IPS DF 6.9 (cell line): ENCODE measurements at regions not wholly inside any gene's neighbourhood (a gene's known extent, or its start where the extent isn't known, plus 50 kb on each side); places are given as distances from the start of the nearest gene placed in this dataset.

Source experiments
- DNase-seq: peaks from one replicate; pipeline ENCODE4 v3.0.0-alpha.2; 2013; ENCODE audit warnings: low read depth, low spot score
- H3K27ac ChIP-seq: one replicate; pipeline ENCODE4 v1.5.1; 2013; ENCODE audit warnings: low read length, control low read depth
- H3K27me3 ChIP-seq: 2 replicates; pipeline ENCODE4 v1.6.1; 2013; ENCODE audit warnings: mild to moderate bottlenecking, low read length; ENCODE audit not compliant: control insufficient read depth, insufficient read depth
- H3K36me3 ChIP-seq: 2 replicates; pipeline ENCODE4 v1.6.1; 2013; ENCODE audit warnings: low read length; ENCODE audit not compliant: control insufficient read depth, insufficient read depth
- H3K4me1 ChIP-seq: 2 replicates; pipeline ENCODE4 v1.6.1; 2013; ENCODE audit warnings: low read length; ENCODE audit not compliant: control insufficient read depth, insufficient read depth
- H3K4me3 ChIP-seq: 2 replicates; pipeline ENCODE4 v1.5.1; 2013; ENCODE audit warnings: mild to moderate bottlenecking, low read length
- H3K9me3 ChIP-seq: 2 replicates; pipeline ENCODE4 v1.6.1; 2013; ENCODE audit warnings: low read length, inconsistent platforms; ENCODE audit not compliant: control insufficient read depth, insufficient read depth
- WGBS: extraction: QIAGEN DNeasy Blood & Tissue Kit; methylation state at CpG from one replicate; pipeline ENCODE4 v1.1.7; 2013; ENCODE audit warnings: mixed read lengths, missing lambda C conversion rate; ENCODE audit not compliant: insufficient read length, insufficient coverage; 5-methylcytosine and 5-hydroxymethylcytosine counted together

- Histone ChIP-seq H3K27me3 (no peaks in the 10 kb centered on the region), H3K4me1 (0 out of 2 replicates have a peak, but pooled peaks cover 2% of the 10 kb centered on the region), H3K36me3 (no peaks in the 10 kb centered on the region), H3K4me3 (no peak overlapping the region), H3K9me3 (no peaks in the 10 kb centered on the region), H3K27ac (no peak overlapping the region)
- no CpG with 5 or more reads among the region's 14 CpGs for WGBS
- no peak for DNase-seq
Observed at GRCh38 chr2:64873472-64873924, 115.7 kb upstream of the SLC1A4 start.

- H3K36me3 ChIP-seq: no peaks in the 10 kb centered on the region
- no peak overlapping the region for H3K27ac ChIP-seq
- no CpG with 5 or more reads among the region's 1 CpG for WGBS
- no peaks in the 10 kb centered on the region for H3K27me3 ChIP-seq
- H3K4me3 ChIP-seq: no peak overlapping the region
- no peaks in the 10 kb centered on the region for H3K9me3 ChIP-seq
- no peaks in the 10 kb centered on the region for H3K4me1 ChIP-seq
- DNase-seq: no peak
Observed at GRCh38 chr2:64874593-64874992, 114.6 kb upstream of the SLC1A4 start.

- DNase-seq: no peak
- no CpG with 5 or more reads among the region's 2 CpGs for WGBS
- no peak overlapping the region for H3K27ac ChIP-seq
- no peaks in the 10 kb centered on the region for H3K36me3 ChIP-seq
- peaks cover 3% of the 10 kb centered on the region; the same call in 1 of the 2 replicates for H3K4me1 ChIP-seq
- H3K27me3 ChIP-seq: no peaks in the 10 kb centered on the region
- no peak overlapping the region for H3K4me3 ChIP-seq
- H3K9me3 ChIP-seq: no peaks in the 10 kb centered on the region
Observed at GRCh38 chr2:64875368-64875767, 113.8 kb upstream of the SLC1A4 start.

GRCh38 chr2:64876137-64876647 lies 113.0 kb upstream of the SLC1A4 start:
- no CpG with 5 or more reads among the region's 3 CpGs for WGBS
- peaks cover 7% of the 10 kb centered on the region; the same call in 1 of the 2 replicates for H3K4me1 ChIP-seq

GRCh38 chr2:64879745-64880144 lies 109.5 kb upstream of the SLC1A4 start:
- H3K27me3 ChIP-seq: no peaks in the 10 kb centered on the region

More at GRCh38 chr2:64876137-64876647, 113.0 kb upstream of the SLC1A4 start:
- no peaks in the 10 kb centered on the region for H3K27me3 ChIP-seq
- H3K36me3 ChIP-seq: no peaks in the 10 kb centered on the region
- no peak overlapping the region for H3K27ac ChIP-seq
- no peaks in the 10 kb centered on the region for H3K9me3 ChIP-seq
- no peak for DNase-seq
- no peak overlapping the region for H3K4me3 ChIP-seq

GRCh38 chr2:64880193-64880951 lies 108.8 kb upstream of the SLC1A4 start:
- Histone ChIP-seq H3K27me3 (no peaks in the 10 kb centered on the region), H3K27ac (no peak overlapping the region), H3K4me1 (peaks cover 7% of the 10 kb centered on the region; the same call in 1 of the 2 replicates), H3K4me3 (no peak overlapping the region), H3K36me3 (no peaks in the 10 kb centered on the region), H3K9me3 (no peaks in the 10 kb centered on the region)
- DNase-seq: no peak
- WGBS: no CpG with 5 or more reads among the region's 12 CpGs

More at GRCh38 chr2:64879745-64880144, 109.5 kb upstream of the SLC1A4 start:
- Histone ChIP-seq H3K27ac (no peak overlapping the region), H3K4me3 (no peak overlapping the region), H3K4me1 (peaks cover 7% of the 10 kb centered on the region; the same call in 1 of the 2 replicates), H3K9me3 (no peaks in the 10 kb centered on the region), H3K36me3 (no peaks in the 10 kb centered on the region)
- WGBS: no CpG with 5 or more reads among the region's 5 CpGs
- DNase-seq: no peak

- Histone ChIP-seq H3K4me1 (peaks cover 7% of the 10 kb centered on the region; the same call in 1 of the 2 replicates), H3K36me3 (no peaks in the 10 kb centered on the region), H3K9me3 (no peaks in the 10 kb centered on the region), H3K27me3 (no peaks in the 10 kb centered on the region), H3K27ac (no peak overlapping the region), H3K4me3 (no peak overlapping the region)
- WGBS: no CpG with 5 or more reads among the region's 6 CpGs
- no peak for DNase-seq
Observed at GRCh38 chr2:64881037-64881492, 108.1 kb upstream of the SLC1A4 start.

- no peaks in the 10 kb centered on the region for H3K4me1 ChIP-seq
- H3K9me3 ChIP-seq: 0 out of 2 replicates have a peak, but pooled peaks cover 1% of the 10 kb centered on the region
- H3K27me3 ChIP-seq: no peaks in the 10 kb centered on the region
- H3K27ac ChIP-seq: no peak overlapping the region
- H3K36me3 ChIP-seq: no peaks in the 10 kb centered on the region
- no peak overlapping the region for H3K4me3 ChIP-seq
- WGBS: no CpG with 5 or more reads among the region's 5 CpGs
- no peak for DNase-seq
Observed at GRCh38 chr2:64887565-64887964, 101.6 kb upstream of the SLC1A4 start.

- Histone ChIP-seq H3K4me1 (no peaks in the 10 kb centered on the region), H3K27me3 (no peaks in the 10 kb centered on the region), H3K27ac (no peak overlapping the region), H3K36me3 (no peaks in the 10 kb centered on the region), H3K9me3 (0 out of 2 replicates have a peak, but pooled peaks cover 1% of the 10 kb centered on the region), H3K4me3 (no peak overlapping the region)
- DNase-seq: no peak
- no CpG with 5 or more reads among the region's 11 CpGs for WGBS
Observed at GRCh38 chr2:64888591-64889309, 100.4 kb upstream of the SLC1A4 start.

- H3K9me3 ChIP-seq: 0 out of 2 replicates have a peak, but pooled peaks cover 1% of the 10 kb centered on the region
- no peak overlapping the region for H3K4me3 ChIP-seq
- no peak overlapping the region for H3K27ac ChIP-seq
- no peaks in the 10 kb centered on the region for H3K27me3 ChIP-seq
- DNase-seq: no peak
- H3K36me3 ChIP-seq: no peaks in the 10 kb centered on the region
- H3K4me1 ChIP-seq: no peaks in the 10 kb centered on the region
- WGBS: no CpG with 5 or more reads among the region's 4 CpGs
Observed at GRCh38 chr2:64889803-64890202, 99.4 kb upstream of the SLC1A4 start.
